Stomach (tissue), 8 donors: ENCODE measurements at regions not wholly inside any gene's neighbourhood (a gene's known extent, or its start where the extent isn't known, plus 50 kb on each side); places are given as distances from the start of the nearest gene placed in this dataset.

ENCODE experiments used
- DNase-seq, 2 donors: peaks; one replicate each; pipeline versions ENCODE4 v3.0.0 to v3.0.0-alpha.2; 2013 to 2019
- H3K27ac ChIP-seq, 5 donors: fragments of 200-600 bp in 4 of 5; sonication (generic) in 4 of 5; one replicate each; pipeline ENCODE4 v1.5.1; 2013 to 2019; ENCODE audit warnings: mild to moderate bottlenecking in 1 of 5, moderate library complexity in 1 of 5
- H3K27me3 ChIP-seq, 3 donors: fragments of 200-600 bp; sonication (generic); one replicate each; pipeline ENCODE4 v1.5.1; 2017 to 2019; ENCODE audit warnings: mixed run types in 1 of 3
- H3K36me3 ChIP-seq, 4 donors: fragments of 200-600 bp; sonication (generic); 1 replicate in 3 of 4; 2 replicates in 1 of 4; pipeline ENCODE4 v1.5.1; 2016 to 2019
- H3K4me1 ChIP-seq, 4 donors: fragments of 200-600 bp; sonication (generic); one replicate each; pipeline ENCODE4 v1.5.1; 2016 to 2019
- H3K4me3 ChIP-seq, 4 donors: fragments of 200-600 bp; sonication (generic) in 3 of 4; one replicate each; pipeline ENCODE4 v1.5.1; 2016 to 2019; ENCODE audit warnings: mild to moderate bottlenecking in 1 of 4
- H3K9me3 ChIP-seq, 4 donors: fragments of 200-600 bp; sonication (generic); one replicate each; pipeline ENCODE4 v1.5.1; 2016 to 2019
- EP300 ChIP-seq: sonication (generic); formaldehyde crosslinking; IDR thresholded peaks from one replicate; pipeline ENCODE4 v1.6.1; 2017; ENCODE audit warnings: antibody characterized with exemption
- POLR2A ChIP-seq, 4 donors: fragments of 450-650 bp; IDR thresholded peaks; one replicate each; pipeline ENCODE4 v1.6.1; 2016; ENCODE audit warnings: antibody characterized with exemption in 4 of 4, control low read depth in 2 of 4, mild to moderate bottlenecking in 1 of 4, moderate library complexity in 1 of 4
- POLR2AphosphoS5 ChIP-seq, 3 donors: sonication (generic); formaldehyde crosslinking; IDR thresholded peaks; one replicate each; pipeline ENCODE4 v1.6.1; 2016; ENCODE audit warnings: antibody characterized with exemption in 3 of 3
- WGBS, 5 donors: extraction: QIAGEN DNeasy Blood & Tissue Kit in 3 of 5; methylation state at CpG; one replicate each; pipeline versions ENCODE4 v1.1.5 to v1.1.7; 2013 to 2018; 5-methylcytosine and 5-hydroxymethylcytosine counted together
- intact Hi-C: fragments of 100-400 bp; cut with DNase I; formaldehyde crosslinking; loops from one replicate; pipeline ENCODE4 v1.15.1; 2023; ENCODE audit warnings: low total_unique reads
- TF ChIP-seq, protein P1 (sequence below), 7 experiments: fragments of 450-650 bp in 4 of 7; fragments of 200-600 bp in 3 of 7; sonication (generic) in 3 of 7; IDR thresholded peaks; one replicate each; pipeline ENCODE4 v1.5.1; 2016 to 2019; ENCODE audit warnings: antibody characterized with exemption in 7 of 7, control low read depth in 2 of 7, mild to moderate bottlenecking in 1 of 7
- donor health status: healthy with polysubstance abuse.
- donor health status: Bipolar disorder and iron deficiency.
- donor health status: healthy.

DNA sequence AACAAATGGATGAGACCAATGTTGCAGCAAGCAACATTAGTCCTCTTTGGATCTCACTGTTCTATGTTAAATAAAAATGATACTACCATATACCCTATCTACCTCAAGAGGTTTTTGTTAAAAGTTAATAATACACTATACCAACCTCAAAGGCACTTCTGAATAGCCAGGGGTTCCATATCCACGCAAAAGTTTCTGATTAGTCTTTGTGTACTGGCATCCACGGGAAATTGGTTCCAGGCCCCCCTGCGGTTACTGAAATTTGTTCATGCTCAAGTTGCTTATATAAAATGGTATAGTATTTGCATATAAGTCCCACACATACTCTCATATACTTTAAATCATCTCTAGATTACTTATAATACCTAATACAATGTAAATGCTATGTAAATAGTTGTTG lies 585.7 kb downstream of the INSC start:
- TF ChIP-seq POLR2AphosphoS5 (IDR thresholded peaks at IDR 0.05): no peak
- no peak for TF ChIP-seq EP300
- TF ChIP-seq, protein P1, sequence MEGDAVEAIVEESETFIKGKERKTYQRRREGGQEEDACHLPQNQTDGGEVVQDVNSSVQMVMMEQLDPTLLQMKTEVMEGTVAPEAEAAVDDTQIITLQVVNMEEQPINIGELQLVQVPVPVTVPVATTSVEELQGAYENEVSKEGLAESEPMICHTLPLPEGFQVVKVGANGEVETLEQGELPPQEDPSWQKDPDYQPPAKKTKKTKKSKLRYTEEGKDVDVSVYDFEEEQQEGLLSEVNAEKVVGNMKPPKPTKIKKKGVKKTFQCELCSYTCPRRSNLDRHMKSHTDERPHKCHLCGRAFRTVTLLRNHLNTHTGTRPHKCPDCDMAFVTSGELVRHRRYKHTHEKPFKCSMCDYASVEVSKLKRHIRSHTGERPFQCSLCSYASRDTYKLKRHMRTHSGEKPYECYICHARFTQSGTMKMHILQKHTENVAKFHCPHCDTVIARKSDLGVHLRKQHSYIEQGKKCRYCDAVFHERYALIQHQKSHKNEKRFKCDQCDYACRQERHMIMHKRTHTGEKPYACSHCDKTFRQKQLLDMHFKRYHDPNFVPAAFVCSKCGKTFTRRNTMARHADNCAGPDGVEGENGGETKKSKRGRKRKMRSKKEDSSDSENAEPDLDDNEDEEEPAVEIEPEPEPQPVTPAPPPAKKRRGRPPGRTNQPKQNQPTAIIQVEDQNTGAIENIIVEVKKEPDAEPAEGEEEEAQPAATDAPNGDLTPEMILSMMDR (IDR thresholded peaks at IDR 0.05): no peak
- DNase-seq: no peak
- Histone ChIP-seq H3K4me1 (no peaks in the 10 kb centered on the region), H3K27ac (no peak overlapping the region), H3K27me3 (no peaks in the 10 kb centered on the region), H3K9me3 (no peaks in the 10 kb centered on the region), H3K4me3 (no peak overlapping the region), H3K36me3 (no peaks in the 10 kb centered on the region)
- intact Hi-C loops: no loop called here
- 79 to 90% (median 90%) methylated on average over 3 of the region's 3 CpGs for WGBS, 5 donors

DNA sequence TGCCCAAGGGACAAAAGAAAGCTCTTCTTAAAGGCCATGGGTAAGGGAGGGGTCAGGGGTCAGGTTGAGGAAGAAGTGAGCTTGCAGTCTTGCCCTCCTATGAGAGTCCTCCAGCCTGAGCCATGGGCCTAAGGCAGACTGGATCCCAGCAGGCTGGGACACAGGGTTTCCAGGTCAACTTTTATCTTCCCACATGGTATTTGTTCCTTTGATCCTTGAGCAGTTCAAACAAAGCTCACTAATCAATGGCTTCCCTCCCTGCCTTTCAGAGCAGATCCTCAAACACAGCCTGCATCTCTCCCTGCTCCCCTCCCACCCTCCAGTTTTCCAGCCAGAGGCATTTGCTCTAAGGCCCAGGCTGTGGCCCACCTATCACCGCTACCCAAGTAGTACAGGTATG lies 589.3 kb downstream of the INSC start:
- no peak for TF ChIP-seq EP300
- no peak for TF ChIP-seq POLR2AphosphoS5 (IDR thresholded peaks at IDR 0.05)
- TF ChIP-seq POLR2A (IDR thresholded peaks at IDR 0.05): no peak
- TF ChIP-seq, protein P1 (IDR thresholded peaks at IDR 0.05): no peak
- H3K36me3 ChIP-seq: no peaks in the 10 kb centered on the region

DNA sequence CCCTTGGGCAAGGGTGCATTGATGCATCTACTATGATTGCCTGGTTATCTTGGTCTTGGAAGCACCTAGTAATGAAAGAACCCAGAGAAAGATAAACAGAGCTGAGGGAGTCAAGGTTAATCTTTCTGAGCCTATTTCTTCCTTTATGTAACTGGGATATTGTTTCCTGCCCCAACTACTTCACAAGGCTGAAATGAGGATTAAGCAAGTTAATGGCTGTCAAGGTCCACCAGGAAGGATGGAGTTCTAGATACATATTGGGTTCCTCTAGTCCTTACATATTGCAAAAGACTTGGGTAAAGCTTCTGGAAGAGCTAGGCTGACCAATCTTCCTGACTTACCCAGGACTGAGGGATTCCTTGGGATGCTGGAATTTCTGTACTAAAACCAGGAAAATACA lies 589.8 kb downstream of the INSC start:
- no peaks in the 10 kb centered on the region for H3K9me3 ChIP-seq
- H3K36me3 ChIP-seq: no peaks in the 10 kb centered on the region
- H3K27me3 ChIP-seq: no peaks in the 10 kb centered on the region
- no peak for DNase-seq
- TF ChIP-seq POLR2A (IDR thresholded peaks at IDR 0.05) (no peak), EP300 (no peak), POLR2AphosphoS5 (IDR thresholded peaks at IDR 0.05) (no peak)
- TF ChIP-seq, protein P1 (IDR thresholded peaks at IDR 0.05): no peak
- H3K4me3 ChIP-seq: no peak overlapping the region
- H3K27ac ChIP-seq: no peak overlapping the region
- intact Hi-C loops: no loop called here
- peaks cover 7 to 15% (median 10%) of the 10 kb centered on the region in 4 donors for H3K4me1 ChIP-seq

More for the DNA sequence above, 589.3 kb downstream of the INSC start:
- no peaks in the 10 kb centered on the region for H3K9me3 ChIP-seq
- no peak overlapping the region for H3K27ac ChIP-seq
- DNase-seq: peak in 1 of 2 donors; percentile 26
- no peak overlapping the region for H3K4me3 ChIP-seq
- no peaks in the 10 kb centered on the region for H3K27me3 ChIP-seq
- WGBS, 5 donors: 50 to 82% (median 63%) methylated on average over 1 of the region's 1 CpG
- intact Hi-C loops: no loop called here
- H3K4me1 ChIP-seq: peaks cover 7 to 15% (median 10%) of the 10 kb centered on the region in 4 donors

DNA sequence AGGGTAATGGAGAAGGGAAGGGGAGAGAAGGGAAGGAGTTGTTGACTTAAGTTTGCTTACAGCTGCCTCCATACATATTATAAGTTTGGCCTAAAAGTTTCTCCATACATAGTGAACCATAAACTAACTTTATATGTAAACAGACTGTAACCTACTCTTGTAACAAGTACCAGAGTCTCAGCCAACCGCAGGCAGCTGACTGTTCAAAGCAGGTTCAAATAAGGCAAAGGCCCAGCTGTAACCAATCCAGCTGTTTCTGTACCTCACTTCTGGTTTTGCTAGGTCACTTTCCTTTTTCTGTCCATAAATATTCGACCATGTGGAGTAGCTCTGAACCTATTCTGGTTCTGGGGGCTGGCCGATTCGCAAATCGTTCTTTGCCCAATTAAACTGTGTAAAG lies 591.2 kb downstream of the INSC start:
- TF ChIP-seq, protein P1 (IDR thresholded peaks at IDR 0.05): no peak
- TF ChIP-seq POLR2AphosphoS5 (IDR thresholded peaks at IDR 0.05) (no peak), EP300 (no peak), POLR2A (IDR thresholded peaks at IDR 0.05) (no peak)
- 82 to 95% (median 87%) methylated on average over 5 of the region's 5 CpGs for WGBS, 5 donors
- no peaks in the 10 kb centered on the region for H3K36me3 ChIP-seq
- DNase-seq: no peak
- intact Hi-C loops: no loop called here
- H3K9me3 ChIP-seq: no peaks in the 10 kb centered on the region
- no peak overlapping the region for H3K27ac ChIP-seq
- no peak overlapping the region for H3K4me3 ChIP-seq
- H3K27me3 ChIP-seq: no peaks in the 10 kb centered on the region
- H3K4me1 ChIP-seq: peaks cover 7 to 15% (median 10%) of the 10 kb centered on the region in 4 donors
